Neural progenitor cell (in vitro differentiated cells): ENCODE measurements at regions not wholly inside any gene's neighbourhood (a gene's known extent, or its start where the extent isn't known, plus 50 kb on each side); places are given as distances from the start of the nearest gene placed in this dataset.

Source experiments
- DNase-seq: peaks from one replicate; pipeline ENCODE4 v3.0.0-alpha.2; 2016; ENCODE audit warnings: low spot score
- H2AFZ ChIP-seq: fragments of 200-600 bp; sonication (generic); replicated peaks from 2 replicates; pipeline ENCODE4 v1.6.1; 2016; ENCODE audit warnings: antibody characterized with exemption
- H3F3A ChIP-seq: fragments of 200-600 bp; sonication (generic); 2 replicates; pipeline ENCODE4 v1.6.1; 2016; ENCODE audit warnings: antibody characterized with exemption, low read depth
- H3K27ac ChIP-seq: fragments of 200-600 bp; sonication (generic); 2 replicates; pipeline ENCODE4 v1.5.1; 2016; ENCODE audit warnings: mild to moderate bottlenecking
- H3K27me3 ChIP-seq: fragments of 200-600 bp; sonication (generic); 2 replicates; pipeline ENCODE4 v1.6.1; 2016; ENCODE audit warnings: mild to moderate bottlenecking, moderate library complexity
- H3K36me3 ChIP-seq: fragments of 200-600 bp; sonication (generic); 2 replicates; pipeline ENCODE4 v1.5.1; 2016
- H3K4me1 ChIP-seq: fragments of 200-600 bp; sonication (generic); 2 replicates; pipeline ENCODE4 v1.6.1; 2016; ENCODE audit warnings: mixed run types
- H3K4me2 ChIP-seq: fragments of 200-600 bp; sonication (generic); 2 replicates; pipeline ENCODE4 v1.6.1; 2016
- H3K4me3 ChIP-seq: fragments of 200-600 bp; sonication (generic); 2 replicates; pipeline ENCODE4 v1.5.1; 2016
- H3K79me2 ChIP-seq: fragments of 200-600 bp; sonication (generic); 2 replicates; pipeline ENCODE4 v1.6.1; 2016; ENCODE audit warnings: low read depth
- H3K9ac ChIP-seq: fragments of 200-600 bp; sonication (generic); 2 replicates; pipeline ENCODE4 v1.6.1; 2016
- H3K9me3 ChIP-seq: fragments of 200-600 bp; sonication (generic); 2 replicates; pipeline ENCODE4 v1.5.1; 2016; ENCODE audit warnings: low read depth
- H4K20me1 ChIP-seq: fragments of 200-600 bp; sonication (generic); 2 replicates; pipeline ENCODE4 v1.6.1; 2016; ENCODE audit warnings: low read depth
- H3K27ac Mint-ChIP-seq: 3 replicates; pipeline ENCODE4 v1.8.0; 2021; ENCODE audit warnings: mixed read lengths
- H3K27me3 Mint-ChIP-seq: 2 replicates; pipeline ENCODE4 v1.8.0; 2022; ENCODE audit warnings: low read depth, mild to moderate bottlenecking, inconsistent platforms, moderate library complexity, mixed read lengths; ENCODE audit not compliant: insufficient read depth
- H3K36me3 Mint-ChIP-seq: 3 replicates; pipeline ENCODE4 v1.8.0; 2021; ENCODE audit warnings: mixed read lengths
- H3K4me1 Mint-ChIP-seq: 3 replicates; pipeline ENCODE4 v1.8.0; 2021; ENCODE audit warnings: mixed read lengths
- H3K4me3 Mint-ChIP-seq: 3 replicates; pipeline ENCODE4 v1.8.0; 2021; ENCODE audit warnings: mild to moderate bottlenecking, moderate library complexity, mixed read lengths
- H3K9me3 Mint-ChIP-seq: 3 replicates; pipeline ENCODE4 v1.8.0; 2020; ENCODE audit warnings: mixed read lengths
- EZH2 ChIP-seq: fragments of 200-600 bp; sonication (generic); IDR thresholded peaks from 2 replicates; pipeline ENCODE4 v1.6.1; 2017; ENCODE audit warnings: antibody characterized with exemption, mild to moderate bottlenecking, moderate library complexity
- EZH2phosphoT487 ChIP-seq: fragments of 200-600 bp; sonication (generic); IDR thresholded peaks from 2 replicates; pipeline ENCODE4 v1.6.1; 2017; ENCODE audit warnings: antibody characterized with exemption
- TF ChIP-seq, protein P1 (sequence below): fragments of 200-600 bp; sonication (generic); IDR thresholded peaks from 2 replicates; pipeline ENCODE4 v1.5.1; 2017; ENCODE audit warnings: antibody characterized with exemption, mild to moderate bottlenecking

DNA sequence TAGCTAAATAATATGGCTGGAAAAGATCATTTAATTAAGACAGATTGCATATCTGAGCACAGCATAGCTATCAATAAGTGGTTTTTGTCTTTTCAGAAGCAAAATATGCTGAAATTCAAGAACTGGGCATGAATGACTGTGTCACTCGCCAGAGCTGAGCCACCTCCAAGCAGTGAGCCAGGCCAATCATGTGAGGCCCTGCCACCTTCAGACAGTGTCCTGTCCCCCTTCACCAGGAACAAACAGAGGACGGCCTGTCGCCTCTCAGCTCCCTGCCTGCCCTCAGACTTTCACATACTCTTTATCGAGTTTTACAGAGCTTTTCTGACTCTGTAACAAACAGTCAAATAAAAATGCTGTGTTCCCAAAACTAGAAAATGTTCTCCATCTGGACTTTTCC lies 171.0 kb upstream of the TSC22D1 start:
- TF ChIP-seq, protein P1, sequence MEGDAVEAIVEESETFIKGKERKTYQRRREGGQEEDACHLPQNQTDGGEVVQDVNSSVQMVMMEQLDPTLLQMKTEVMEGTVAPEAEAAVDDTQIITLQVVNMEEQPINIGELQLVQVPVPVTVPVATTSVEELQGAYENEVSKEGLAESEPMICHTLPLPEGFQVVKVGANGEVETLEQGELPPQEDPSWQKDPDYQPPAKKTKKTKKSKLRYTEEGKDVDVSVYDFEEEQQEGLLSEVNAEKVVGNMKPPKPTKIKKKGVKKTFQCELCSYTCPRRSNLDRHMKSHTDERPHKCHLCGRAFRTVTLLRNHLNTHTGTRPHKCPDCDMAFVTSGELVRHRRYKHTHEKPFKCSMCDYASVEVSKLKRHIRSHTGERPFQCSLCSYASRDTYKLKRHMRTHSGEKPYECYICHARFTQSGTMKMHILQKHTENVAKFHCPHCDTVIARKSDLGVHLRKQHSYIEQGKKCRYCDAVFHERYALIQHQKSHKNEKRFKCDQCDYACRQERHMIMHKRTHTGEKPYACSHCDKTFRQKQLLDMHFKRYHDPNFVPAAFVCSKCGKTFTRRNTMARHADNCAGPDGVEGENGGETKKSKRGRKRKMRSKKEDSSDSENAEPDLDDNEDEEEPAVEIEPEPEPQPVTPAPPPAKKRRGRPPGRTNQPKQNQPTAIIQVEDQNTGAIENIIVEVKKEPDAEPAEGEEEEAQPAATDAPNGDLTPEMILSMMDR: no peak
- TF ChIP-seq EZH2phosphoT487 (no peak), EZH2 (no peak)
- H3K27me3 ChIP-seq: no peaks in the 10 kb centered on the region
- no peaks in the 10 kb centered on the region for H3K36me3 ChIP-seq
- no peaks in the 10 kb centered on the region for H3K36me3 Mint-ChIP-seq
- H3K4me1 Mint-ChIP-seq: no peaks in the 10 kb centered on the region
- no peak overlapping the region for H3K4me3 ChIP-seq
- H3K4me1 ChIP-seq: no peaks in the 10 kb centered on the region
- no peak overlapping the region for H2AFZ ChIP-seq
- H3K79me2 ChIP-seq: no peaks in the 10 kb centered on the region
- no peak overlapping the region for H3K27ac Mint-ChIP-seq
- H3K4me3 Mint-ChIP-seq: no peak overlapping the region
- no peaks in the 10 kb centered on the region for H3K9me3 Mint-ChIP-seq
- H4K20me1 ChIP-seq: no peaks in the 10 kb centered on the region
- H3K27me3 Mint-ChIP-seq: no peaks in the 10 kb centered on the region
- no peak overlapping the region for H3K4me2 ChIP-seq
- no peaks in the 10 kb centered on the region for H3F3A ChIP-seq
- H3K9ac ChIP-seq: no peak overlapping the region
- no peak for DNase-seq
- no peak overlapping the region for H3K27ac ChIP-seq
- H3K9me3 ChIP-seq: no peaks in the 10 kb centered on the region

GRCh38 chr13:44746690-44747089 lies 170.6 kb upstream of the TSC22D1 start:
- no peaks in the 10 kb centered on the region for H3K27me3 Mint-ChIP-seq
- Histone ChIP-seq H3K4me2 (no peak overlapping the region), H3K4me3 (no peak overlapping the region), H3K27ac (no peak overlapping the region), H2AFZ (no peak overlapping the region), H4K20me1 (no peaks in the 10 kb centered on the region), H3K9me3 (no peaks in the 10 kb centered on the region), H3K4me1 (no peaks in the 10 kb centered on the region), H3K36me3 (no peaks in the 10 kb centered on the region), H3K9ac (no peak overlapping the region), H3F3A (no peaks in the 10 kb centered on the region), H3K27me3 (no peaks in the 10 kb centered on the region), H3K79me2 (no peaks in the 10 kb centered on the region)
- TF ChIP-seq EZH2: no peak
- TF ChIP-seq, protein P1: no peak
- TF ChIP-seq EZH2phosphoT487: no peak
- no peak overlapping the region for H3K27ac Mint-ChIP-seq
- H3K4me3 Mint-ChIP-seq: no peak overlapping the region
- H3K9me3 Mint-ChIP-seq: no peaks in the 10 kb centered on the region
- no peaks in the 10 kb centered on the region for H3K4me1 Mint-ChIP-seq
- H3K36me3 Mint-ChIP-seq: no peaks in the 10 kb centered on the region
- DNase-seq: no peak

DNA sequence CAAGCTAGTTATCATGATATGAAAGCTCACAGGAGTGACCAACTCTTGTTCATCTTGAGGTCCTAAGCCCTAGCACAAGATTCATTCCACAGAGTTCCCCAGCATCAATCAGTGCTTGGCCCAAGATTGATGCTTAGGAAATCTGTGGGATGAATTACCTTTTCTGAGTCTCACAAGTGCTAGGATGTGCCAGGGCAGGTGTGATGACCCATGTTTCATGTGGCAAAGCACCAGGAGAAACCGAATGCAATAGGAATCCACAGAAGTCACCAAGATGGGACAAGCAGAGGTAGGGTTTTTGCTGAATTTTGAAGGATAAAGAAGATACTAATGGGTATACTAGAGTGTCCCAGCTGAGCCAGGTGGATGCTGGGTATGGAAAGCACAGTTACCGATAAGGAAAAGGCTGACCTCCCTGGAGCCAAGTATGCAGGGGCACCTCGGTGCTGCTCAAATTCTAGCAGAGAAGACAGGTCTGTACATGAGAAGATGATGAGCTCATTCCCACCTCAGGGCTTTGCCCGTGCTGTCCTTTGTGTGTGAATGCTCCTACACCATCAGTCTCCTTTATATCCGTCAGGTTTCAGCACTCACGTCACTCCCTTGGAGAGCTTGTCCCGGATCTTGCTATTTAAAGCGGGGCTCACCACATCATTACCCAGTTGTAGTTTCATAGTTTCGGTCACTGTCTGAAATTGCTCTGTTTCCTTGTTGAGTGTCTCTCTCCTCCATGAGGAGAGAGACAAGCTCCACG lies 168.9 kb upstream of the TSC22D1 start:
- no peaks in the 10 kb centered on the region for H3K4me1 Mint-ChIP-seq
- no peaks in the 10 kb centered on the region for H3K36me3 Mint-ChIP-seq
- H3K79me2 ChIP-seq: no peaks in the 10 kb centered on the region
- no peak overlapping the region for H3K4me3 ChIP-seq
- H3K9me3 Mint-ChIP-seq: no peaks in the 10 kb centered on the region
- no peaks in the 10 kb centered on the region for H3K36me3 ChIP-seq
- no peak for DNase-seq
- H3K9ac ChIP-seq: no peak overlapping the region
- H3K27me3 ChIP-seq: no peaks in the 10 kb centered on the region
- H3K27ac ChIP-seq: no peak overlapping the region
- no peaks in the 10 kb centered on the region for H3K27me3 Mint-ChIP-seq
- H3K27ac Mint-ChIP-seq: no peak overlapping the region
- no peak overlapping the region for H3K4me3 Mint-ChIP-seq
- no peak overlapping the region for H2AFZ ChIP-seq
- TF ChIP-seq EZH2phosphoT487 (no peak), EZH2 (no peak)
- TF ChIP-seq, protein P1: no peak
- H3K4me1 ChIP-seq: no peaks in the 10 kb centered on the region
- no peak overlapping the region for H3K4me2 ChIP-seq
- no peaks in the 10 kb centered on the region for H4K20me1 ChIP-seq
- H3K9me3 ChIP-seq: no peaks in the 10 kb centered on the region
- no peaks in the 10 kb centered on the region for H3F3A ChIP-seq
